ENCODE measurements at regions not wholly inside any gene's neighbourhood (a gene's known extent, or its start where the extent isn't known, plus 50 kb on each side); places are given as distances from the start of the nearest gene placed in this dataset.

DNA sequence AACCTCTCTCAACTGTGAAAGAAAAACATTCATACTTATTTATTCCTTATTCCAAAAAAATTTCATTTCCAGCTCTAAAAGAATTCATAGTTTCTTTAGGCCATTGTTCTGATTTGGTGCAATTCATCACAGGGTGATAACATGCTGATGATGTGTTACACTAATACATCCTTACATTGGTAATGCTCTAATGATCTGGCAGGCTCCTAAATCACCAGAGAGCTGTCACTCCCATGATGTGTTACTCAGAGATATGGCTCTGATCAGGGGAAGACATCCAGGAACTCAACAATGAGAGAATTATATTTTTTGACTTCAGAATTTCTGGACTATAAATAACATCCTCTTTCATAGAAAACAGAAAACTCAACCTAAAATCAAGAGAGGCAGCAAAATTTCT, 209.3 kb downstream of the CHD9NB start:
- H3K4me3 ChIP-seq = no peak overlapping the region
- Mint-ChIP-seq H3K27ac (no peak overlapping the region), H3K36me3 (ENCODE audit: low read depth) (peaks cover 11% of the 10 kb centered on the region; the same call in 2 of the 3 replicates), H3K4me1 (no peaks in the 10 kb centered on the region), H3K4me3 (no peak overlapping the region), H3K9me3 (peaks cover 22% of the 10 kb centered on the region), H3K27me3 (ENCODE audit: insufficient read depth, low read depth, poor library complexity) (no peaks in the 10 kb centered on the region)
- H3K79me2 ChIP-seq (replicated peaks; ENCODE audit: insufficient read depth) = no peaks in the 10 kb centered on the region
- no peak for TF ChIP-seq JUNB (IDR thresholded peaks at IDR 0.05; ENCODE audit: unreplicated experiment)
- TF ChIP-seq, protein P1, sequence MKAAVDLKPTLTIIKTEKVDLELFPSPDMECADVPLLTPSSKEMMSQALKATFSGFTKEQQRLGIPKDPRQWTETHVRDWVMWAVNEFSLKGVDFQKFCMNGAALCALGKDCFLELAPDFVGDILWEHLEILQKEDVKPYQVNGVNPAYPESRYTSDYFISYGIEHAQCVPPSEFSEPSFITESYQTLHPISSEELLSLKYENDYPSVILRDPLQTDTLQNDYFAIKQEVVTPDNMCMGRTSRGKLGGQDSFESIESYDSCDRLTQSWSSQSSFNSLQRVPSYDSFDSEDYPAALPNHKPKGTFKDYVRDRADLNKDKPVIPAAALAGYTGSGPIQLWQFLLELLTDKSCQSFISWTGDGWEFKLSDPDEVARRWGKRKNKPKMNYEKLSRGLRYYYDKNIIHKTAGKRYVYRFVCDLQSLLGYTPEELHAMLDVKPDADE (IDR thresholded peaks at IDR 0.05) = no peak
- no peak for TF ChIP-seq NANOG (IDR thresholded peaks at IDR 0.05; ENCODE audit: borderline replicate concordance)
- no peak for TF ChIP-seq CREB1 (CRISPR knock-in tag; IDR thresholded peaks at IDR 0.05; ENCODE audit: low read depth)
- TF ChIP-seq ZNF331 (CRISPR knock-in tag; IDR thresholded peaks at IDR 0.05; ENCODE audit: low read depth) = no peak
- TF ChIP-seq EZH2 (IDR thresholded peaks at IDR 0.05; ENCODE audit: low read depth, unreplicated experiment) = no peak
- TF ChIP-seq EZH2phosphoT487 (IDR thresholded peaks at IDR 0.05; ENCODE audit: unreplicated experiment) = no peak
- no peak for TF ChIP-seq POLR2AphosphoS5 (IDR thresholded peaks at IDR 0.05; ENCODE audit: low read depth)
- TF ChIP-seq, protein P2, sequence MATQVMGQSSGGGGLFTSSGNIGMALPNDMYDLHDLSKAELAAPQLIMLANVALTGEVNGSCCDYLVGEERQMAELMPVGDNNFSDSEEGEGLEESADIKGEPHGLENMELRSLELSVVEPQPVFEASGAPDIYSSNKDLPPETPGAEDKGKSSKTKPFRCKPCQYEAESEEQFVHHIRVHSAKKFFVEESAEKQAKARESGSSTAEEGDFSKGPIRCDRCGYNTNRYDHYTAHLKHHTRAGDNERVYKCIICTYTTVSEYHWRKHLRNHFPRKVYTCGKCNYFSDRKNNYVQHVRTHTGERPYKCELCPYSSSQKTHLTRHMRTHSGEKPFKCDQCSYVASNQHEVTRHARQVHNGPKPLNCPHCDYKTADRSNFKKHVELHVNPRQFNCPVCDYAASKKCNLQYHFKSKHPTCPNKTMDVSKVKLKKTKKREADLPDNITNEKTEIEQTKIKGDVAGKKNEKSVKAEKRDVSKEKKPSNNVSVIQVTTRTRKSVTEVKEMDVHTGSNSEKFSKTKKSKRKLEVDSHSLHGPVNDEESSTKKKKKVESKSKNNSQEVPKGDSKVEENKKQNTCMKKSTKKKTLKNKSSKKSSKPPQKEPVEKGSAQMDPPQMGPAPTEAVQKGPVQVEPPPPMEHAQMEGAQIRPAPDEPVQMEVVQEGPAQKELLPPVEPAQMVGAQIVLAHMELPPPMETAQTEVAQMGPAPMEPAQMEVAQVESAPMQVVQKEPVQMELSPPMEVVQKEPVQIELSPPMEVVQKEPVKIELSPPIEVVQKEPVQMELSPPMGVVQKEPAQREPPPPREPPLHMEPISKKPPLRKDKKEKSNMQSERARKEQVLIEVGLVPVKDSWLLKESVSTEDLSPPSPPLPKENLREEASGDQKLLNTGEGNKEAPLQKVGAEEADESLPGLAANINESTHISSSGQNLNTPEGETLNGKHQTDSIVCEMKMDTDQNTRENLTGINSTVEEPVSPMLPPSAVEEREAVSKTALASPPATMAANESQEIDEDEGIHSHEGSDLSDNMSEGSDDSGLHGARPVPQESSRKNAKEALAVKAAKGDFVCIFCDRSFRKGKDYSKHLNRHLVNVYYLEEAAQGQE (IDR thresholded peaks at IDR 0.05; ENCODE audit: unreplicated experiment) = no peak
- TF ChIP-seq CTCF (conservative IDR thresholded peaks at IDR 0.05; ENCODE audit: low read depth in 2 of 2) = no peak
- TF ChIP-seq, protein P3, sequence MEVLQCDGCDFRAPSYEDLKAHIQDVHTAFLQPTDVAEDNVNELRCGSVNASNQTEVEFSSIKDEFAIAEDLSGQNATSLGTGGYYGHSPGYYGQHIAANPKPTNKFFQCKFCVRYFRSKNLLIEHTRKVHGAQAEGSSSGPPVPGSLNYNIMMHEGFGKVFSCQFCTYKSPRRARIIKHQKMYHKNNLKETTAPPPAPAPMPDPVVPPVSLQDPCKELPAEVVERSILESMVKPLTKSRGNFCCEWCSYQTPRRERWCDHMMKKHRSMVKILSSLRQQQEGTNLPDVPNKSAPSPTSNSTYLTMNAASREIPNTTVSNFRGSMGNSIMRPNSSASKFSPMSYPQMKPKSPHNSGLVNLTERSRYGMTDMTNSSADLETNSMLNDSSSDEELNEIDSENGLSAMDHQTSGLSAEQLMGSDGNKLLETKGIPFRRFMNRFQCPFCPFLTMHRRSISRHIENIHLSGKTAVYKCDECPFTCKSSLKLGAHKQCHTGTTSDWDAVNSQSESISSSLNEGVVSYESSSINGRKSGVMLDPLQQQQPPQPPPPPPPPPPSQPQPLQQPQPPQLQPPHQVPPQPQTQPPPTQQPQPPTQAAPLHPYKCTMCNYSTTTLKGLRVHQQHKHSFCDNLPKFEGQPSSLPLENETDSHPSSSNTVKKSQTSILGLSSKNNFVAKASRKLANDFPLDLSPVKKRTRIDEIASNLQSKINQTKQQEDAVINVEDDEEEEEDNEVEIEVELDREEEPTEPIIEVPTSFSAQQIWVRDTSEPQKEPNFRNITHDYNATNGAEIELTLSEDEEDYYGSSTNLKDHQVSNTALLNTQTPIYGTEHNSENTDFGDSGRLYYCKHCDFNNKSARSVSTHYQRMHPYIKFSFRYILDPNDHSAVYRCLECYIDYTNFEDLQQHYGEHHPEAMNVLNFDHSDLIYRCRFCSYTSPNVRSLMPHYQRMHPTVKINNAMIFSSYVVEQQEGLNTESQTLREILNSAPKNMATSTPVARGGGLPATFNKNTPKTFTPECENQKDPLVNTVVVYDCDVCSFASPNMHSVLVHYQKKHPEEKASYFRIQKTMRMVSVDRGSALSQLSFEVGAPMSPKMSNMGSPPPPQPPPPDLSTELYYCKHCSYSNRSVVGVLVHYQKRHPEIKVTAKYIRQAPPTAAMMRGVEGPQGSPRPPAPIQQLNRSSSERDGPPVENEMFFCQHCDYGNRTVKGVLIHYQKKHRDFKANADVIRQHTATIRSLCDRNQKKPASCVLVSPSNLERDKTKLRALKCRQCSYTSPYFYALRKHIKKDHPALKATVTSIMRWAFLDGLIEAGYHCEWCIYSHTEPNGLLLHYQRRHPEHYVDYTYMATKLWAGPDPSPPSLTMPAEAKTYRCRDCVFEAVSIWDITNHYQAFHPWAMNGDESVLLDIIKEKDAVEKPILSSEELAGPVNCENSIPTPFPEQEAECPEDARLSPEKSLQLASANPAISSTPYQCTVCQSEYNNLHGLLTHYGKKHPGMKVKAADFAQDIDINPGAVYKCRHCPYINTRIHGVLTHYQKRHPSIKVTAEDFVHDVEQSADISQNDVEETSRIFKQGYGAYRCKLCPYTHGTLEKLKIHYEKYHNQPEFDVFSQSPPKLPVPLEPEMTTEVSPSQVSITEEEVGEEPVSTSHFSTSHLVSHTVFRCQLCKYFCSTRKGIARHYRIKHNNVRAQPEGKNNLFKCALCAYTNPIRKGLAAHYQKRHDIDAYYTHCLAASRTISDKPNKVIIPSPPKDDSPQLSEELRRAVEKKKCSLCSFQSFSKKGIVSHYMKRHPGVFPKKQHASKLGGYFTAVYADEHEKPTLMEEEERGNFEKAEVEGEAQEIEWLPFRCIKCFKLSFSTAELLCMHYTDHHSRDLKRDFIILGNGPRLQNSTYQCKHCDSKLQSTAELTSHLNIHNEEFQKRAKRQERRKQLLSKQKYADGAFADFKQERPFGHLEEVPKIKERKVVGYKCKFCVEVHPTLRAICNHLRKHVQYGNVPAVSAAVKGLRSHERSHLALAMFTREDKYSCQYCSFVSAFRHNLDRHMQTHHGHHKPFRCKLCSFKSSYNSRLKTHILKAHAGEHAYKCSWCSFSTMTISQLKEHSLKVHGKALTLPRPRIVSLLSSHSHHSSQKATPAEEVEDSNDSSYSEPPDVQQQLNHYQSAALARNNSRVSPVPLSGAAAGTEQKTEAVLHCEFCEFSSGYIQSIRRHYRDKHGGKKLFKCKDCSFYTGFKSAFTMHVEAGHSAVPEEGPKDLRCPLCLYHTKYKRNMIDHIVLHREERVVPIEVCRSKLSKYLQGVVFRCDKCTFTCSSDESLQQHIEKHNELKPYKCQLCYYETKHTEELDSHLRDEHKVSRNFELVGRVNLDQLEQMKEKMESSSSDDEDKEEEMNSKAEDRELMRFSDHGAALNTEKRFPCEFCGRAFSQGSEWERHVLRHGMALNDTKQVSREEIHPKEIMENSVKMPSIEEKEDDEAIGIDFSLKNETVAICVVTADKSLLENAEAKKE (CRISPR knock-in tag; IDR thresholded peaks at IDR 0.05) = no peak
- no peak for TF ChIP-seq ZNF114 (CRISPR knock-in tag; IDR thresholded peaks at IDR 0.05)
- no peak for TF ChIP-seq STAT1 (IDR thresholded peaks at IDR 0.05; ENCODE audit: unreplicated experiment)
- no peak overlapping the region for H3K27ac ChIP-seq (ENCODE audit: low read depth)
- H3K9me2 ChIP-seq (ENCODE audit: insufficient read depth) = 0 out of 2 replicates have a peak, but pooled peaks cover 6% of the 10 kb centered on the region
- no peak overlapping the region for H2AFZ ChIP-seq
- DNase-seq (ENCODE audit: low spot score) = no peak
- no peaks in the 10 kb centered on the region for H3F3A ChIP-seq (replicated peaks; ENCODE audit: low read depth)
- no peak for ATAC-seq
- H3K4me2 ChIP-seq = no peak overlapping the region
- H3K27me3 ChIP-seq (ENCODE audit: insufficient read depth) = no peaks in the 10 kb centered on the region
- no peaks in the 10 kb centered on the region for H3K36me3 ChIP-seq (ENCODE audit: insufficient read depth)
- H4K20me1 ChIP-seq (replicated peaks; ENCODE audit: insufficient read depth) = no peaks in the 10 kb centered on the region
- H3K4me1 ChIP-seq (ENCODE audit: insufficient read depth) = no peaks in the 10 kb centered on the region

Data from GM23338 (cell line).